HEK293 (cell line): ENCODE measurements at regions not wholly inside any gene's neighbourhood (a gene's known extent, or its start where the extent isn't known, plus 50 kb on each side); places are given as distances from the start of the nearest gene placed in this dataset.

ENCODE experiments used
- CTCF ChIA-PET: fragments of 350-600 bp; formaldehyde crosslinking; extraction: SDS; loops from one replicate; lab custom pipeline; 2021; ENCODE audit warnings: antibody characterized with exemption; lab: Yijun Ruan, JAX
- POLR2A ChIA-PET: fragments of 300-600 bp; formaldehyde crosslinking; extraction: SDS; loops from one replicate; lab custom pipeline; 2020; ENCODE audit warnings: antibody characterized with exemption, inconsistent platforms; lab: Yijun Ruan, JAX
- H3K27ac ChIP-seq: fragments of 200-500 bp; sonication (Bioruptor generic); 2 replicates; pipeline ENCODE4 v1.5.1; 2014; ENCODE audit warnings: low read depth, low read length, control low read depth, inconsistent platforms; ENCODE audit errors: extremely low read depth
- H3K36me3 ChIP-seq, 2 experiments: fragments of 200-500 bp in 1 of 2; sonication (Bioruptor generic) in 1 of 2; 1 replicate in 1 of 2; 2 replicates in 1 of 2; pipeline ENCODE4 v1.5.1; 2014 to 2017; ENCODE audit warnings: inconsistent platforms in 2 of 2, low read length in 2 of 2; ENCODE audit not compliant: control insufficient read depth in 2 of 2, insufficient read depth in 1 of 2
- H3K4me1 ChIP-seq: fragments of 200-500 bp; sonication (Bioruptor generic); 2 replicates; pipeline ENCODE4 v1.5.1; 2014; ENCODE audit warnings: mild to moderate bottlenecking, low read length, inconsistent platforms; ENCODE audit not compliant: control insufficient read depth, insufficient read depth
- H3K4me3 ChIP-seq: 2 replicates; pipeline ENCODE4 v1.5.1; 2011; ENCODE audit warnings: low read depth, mild to moderate bottlenecking, control low read depth, low read length, moderate library complexity
- H3K9me3 ChIP-seq: fragments of 200-500 bp; sonication (Bioruptor generic); 2 replicates; pipeline ENCODE4 v1.5.1; 2014; ENCODE audit warnings: low read depth, low read length, inconsistent platforms; ENCODE audit not compliant: control insufficient read depth, insufficient read depth
- FEZF1 ChIP-seq: fragments of 450-650 bp; formaldehyde crosslinking; IDR thresholded peaks from 2 replicates; pipeline ENCODE4 v1.5.1; 2016; ENCODE audit warnings: missing biosample characterization, missing genetic modification characterization
- GLI4 ChIP-seq: fragments of 450-650 bp; formaldehyde crosslinking; IDR thresholded peaks from 2 replicates; pipeline ENCODE4 v1.5.1; 2016; ENCODE audit warnings: missing biosample characterization, missing genetic modification characterization
- KLF1 ChIP-seq: fragments of 450-650 bp; formaldehyde crosslinking; IDR thresholded peaks from 2 replicates; pipeline ENCODE4 v1.5.1; 2016; ENCODE audit warnings: missing biosample characterization, missing genetic modification characterization
- SALL2 ChIP-seq: fragments of 450-650 bp; formaldehyde crosslinking; IDR thresholded peaks from 2 replicates; pipeline ENCODE4 v1.5.0; 2017; ENCODE audit warnings: missing biosample characterization, mild to moderate bottlenecking, missing genetic modification characterization, borderline replicate concordance
- SCRT2 ChIP-seq: fragments of 450-650 bp; formaldehyde crosslinking; IDR thresholded peaks from 2 replicates; pipeline ENCODE4 v1.5.1; 2016; ENCODE audit warnings: missing biosample characterization, missing genetic modification characterization
- SETDB1 ChIP-seq: IDR thresholded peaks from one replicate; pipeline ENCODE4 v1.6.1; 2017; ENCODE audit warnings: mild to moderate bottlenecking, low read length, moderate library complexity, mixed read lengths; ENCODE audit not compliant: insufficient read length
- TCF7L2 ChIP-seq: IDR thresholded peaks from 2 replicates; pipeline ENCODE4 v1.6.1; 2011; ENCODE audit warnings: low read depth, mild to moderate bottlenecking, inconsistent platforms, low read length, moderate library complexity, borderline replicate concordance
- YY1 ChIP-seq: fragments of 450-650 bp; formaldehyde crosslinking; IDR thresholded peaks from 2 replicates; pipeline ENCODE4 v1.5.1; 2018; ENCODE audit warnings: missing biosample characterization, missing genetic modification characterization
- ZBTB20 ChIP-seq: fragments of 450-650 bp; formaldehyde crosslinking; IDR thresholded peaks from 2 replicates; pipeline ENCODE4 v1.5.1; 2016; ENCODE audit warnings: missing biosample characterization, missing genetic modification characterization
- ZNF132 ChIP-seq: fragments of 450-650 bp; formaldehyde crosslinking; IDR thresholded peaks from 2 replicates; pipeline ENCODE4 v1.5.1; 2017; ENCODE audit warnings: missing biosample characterization, missing genetic modification characterization, borderline replicate concordance
- ZNF146 ChIP-seq: fragments of 450-650 bp; formaldehyde crosslinking; IDR thresholded peaks from 2 replicates; pipeline ENCODE4 v1.5.1; 2016; ENCODE audit warnings: missing biosample characterization, missing genetic modification characterization
- ZNF157 ChIP-seq: fragments of 450-650 bp; formaldehyde crosslinking; IDR thresholded peaks from 2 replicates; pipeline ENCODE4 v1.5.1; 2016; ENCODE audit warnings: missing biosample characterization, missing genetic modification characterization
- ZNF174 ChIP-seq: fragments of 450-650 bp; formaldehyde crosslinking; IDR thresholded peaks from 2 replicates; pipeline ENCODE4 v1.5.0; 2017; ENCODE audit warnings: missing biosample characterization, mild to moderate bottlenecking, missing genetic modification characterization
- ZNF211 ChIP-seq: fragments of 450-650 bp; formaldehyde crosslinking; IDR thresholded peaks from 2 replicates; pipeline ENCODE4 v1.5.1; 2016; ENCODE audit warnings: low read depth, missing biosample characterization, missing genetic modification characterization
- ZNF239 ChIP-seq: fragments of 450-650 bp; formaldehyde crosslinking; IDR thresholded peaks from 2 replicates; pipeline ENCODE4 v1.5.1; 2016; ENCODE audit warnings: missing biosample characterization, missing genetic modification characterization
- ZNF248 ChIP-seq: fragments of 450-650 bp; formaldehyde crosslinking; IDR thresholded peaks from 2 replicates; pipeline ENCODE4 v1.5.1; 2017; ENCODE audit warnings: missing biosample characterization, missing genetic modification characterization
- ZNF335 ChIP-seq: fragments of 450-650 bp; formaldehyde crosslinking; conservative IDR thresholded peaks from 2 replicates; pipeline ENCODE4 v1.5.1; 2016; ENCODE audit warnings: missing biosample characterization, missing genetic modification characterization
- ZNF366 ChIP-seq: fragments of 450-650 bp; formaldehyde crosslinking; conservative IDR thresholded peaks from 2 replicates; pipeline ENCODE4 v1.5.1; 2016; ENCODE audit warnings: missing biosample characterization, missing genetic modification characterization
- ZNF571 ChIP-seq: fragments of 450-650 bp; formaldehyde crosslinking; IDR thresholded peaks from 2 replicates; pipeline ENCODE4 v1.5.0; 2017; ENCODE audit warnings: missing biosample characterization, missing genetic modification characterization
- ZNF610 ChIP-seq: fragments of 450-650 bp; formaldehyde crosslinking; IDR thresholded peaks from 2 replicates; pipeline ENCODE4 v1.5.1; 2016; ENCODE audit warnings: missing biosample characterization, missing genetic modification characterization, borderline replicate concordance
- ZNF621 ChIP-seq: fragments of 450-650 bp; formaldehyde crosslinking; IDR thresholded peaks from 2 replicates; pipeline ENCODE4 v1.5.1; 2017; ENCODE audit warnings: missing biosample characterization, missing genetic modification characterization
- ZNF776 ChIP-seq: fragments of 450-650 bp; formaldehyde crosslinking; IDR thresholded peaks from 2 replicates; pipeline ENCODE4 v1.5.0; 2017; ENCODE audit warnings: missing biosample characterization, missing genetic modification characterization, borderline replicate concordance
- ZNF792 ChIP-seq: fragments of 450-650 bp; formaldehyde crosslinking; IDR thresholded peaks from 2 replicates; pipeline ENCODE4 v1.5.1; 2016; ENCODE audit warnings: missing biosample characterization, missing genetic modification characterization

GRCh38 chr12:93970900-93971688 lies 177.3 kb upstream of the PLXNC1 start:
- H3K4me1 ChIP-seq: no peaks in the 10 kb centered on the region
- TF ChIP-seq SETDB1 (peak; percentile 14), ZNF776 (tag by site-specific recombination) (no peak), ZNF366 (tag by site-specific recombination) (no peak)
- TF ChIP-seq, all 188 proteins: peak for 1
- ChIA-PET CTCF (interaction anchor here (0.5 kb wide), 1 partner anchor 130 kb away, joined by 5 read pairs; no protein-coding TSS in a partner anchor), POLR2A (no interaction called here)
- Histone ChIP-seq H3K36me3 (no peaks in the 10 kb centered on the region), H3K9me3 (no peaks in the 10 kb centered on the region), H3K27ac (no peak overlapping the region), H3K4me3 (no peak overlapping the region)

- Histone ChIP-seq H3K9me3 (no peaks in the 10 kb centered on the region), H3K4me1 (no peaks in the 10 kb centered on the region), H3K27ac (no peak overlapping the region), H3K4me3 (no peak overlapping the region), H3K36me3 (no peaks in the 10 kb centered on the region)
- peak; percentile 80 for TF ChIP-seq ZNF157 (tag by site-specific recombination)
- no peak for TF ChIP-seq GLI4 (tag by site-specific recombination)
- ChIA-PET POLR2A (no interaction called here), CTCF (interaction anchor here (0.7 to 1.1 kb wide), 2 partner anchors 128 to 205 kb away, joined by 3 read pairs; no protein-coding TSS in a partner anchor)
Observed at GRCh38 chr12:93972411-93973208, 175.8 kb upstream of the PLXNC1 start.

- H3K4me3 ChIP-seq: no peak overlapping the region
- TF ChIP-seq ZNF610 (tag by site-specific recombination) (no peak), ZNF239 (tag by site-specific recombination) (no peak), YY1 (tag by site-specific recombination) (no peak), ZNF248 (no peak), ZNF335 (tag by site-specific recombination) (no peak), TCF7L2 (no peak), ZNF132 (tag by site-specific recombination) (no peak), SCRT2 (tag by site-specific recombination) (no peak), FEZF1 (tag by site-specific recombination) (no peak), ZNF211 (tag by site-specific recombination) (no peak), ZNF621 (tag by site-specific recombination) (no peak), KLF1 (tag by site-specific recombination) (no peak), SALL2 (tag by site-specific recombination) (no peak), ZNF792 (tag by site-specific recombination) (no peak), ZBTB20 (tag by site-specific recombination) (no peak), ZNF146 (tag by site-specific recombination) (no peak), GLI4 (tag by site-specific recombination) (no peak), ZNF174 (tag by site-specific recombination) (no peak), ZNF571 (tag by site-specific recombination) (no peak)
- no peaks in the 10 kb centered on the region for H3K4me1 ChIP-seq
- ChIA-PET POLR2A (no interaction called here), CTCF (interaction anchor here (0.7 kb wide), 1 partner anchor 48 kb away, joined by 3 read pairs; no protein-coding TSS in a partner anchor)
- no peaks in the 10 kb centered on the region for H3K36me3 ChIP-seq
- H3K9me3 ChIP-seq: no peaks in the 10 kb centered on the region
- H3K27ac ChIP-seq: no peak overlapping the region
Observed at GRCh38 chr12:93974252-93974651, 174.1 kb upstream of the PLXNC1 start.
